SK-N-MC (cell line): ENCODE measurements at regions not wholly inside any gene's neighbourhood (a gene's known extent, or its start where the extent isn't known, plus 50 kb on each side); places are given as distances from the start of the nearest gene placed in this dataset.

Experiments used
- EZH2 ChIP-seq: fragments of 200-600 bp; sonication (generic); IDR thresholded peaks from one replicate; pipeline ENCODE4 v1.6.1; 2017; ENCODE audit warnings: antibody characterized with exemption
- FOXP2 ChIP-seq: optimal IDR thresholded peaks from 2 replicates; pipeline ENCODE3; 2011; ENCODE audit warnings: mild to moderate bottlenecking, moderate library complexity; ENCODE audit not compliant: insufficient read depth; ENCODE audit errors: extremely low read length, control extremely low read depth
- POLR2AphosphoS5 ChIP-seq: IDR thresholded peaks from 2 replicates; pipeline ENCODE4 v1.6.1; 2012; ENCODE audit warnings: mild to moderate bottlenecking, low read depth, low read length, borderline replicate concordance

DNA sequence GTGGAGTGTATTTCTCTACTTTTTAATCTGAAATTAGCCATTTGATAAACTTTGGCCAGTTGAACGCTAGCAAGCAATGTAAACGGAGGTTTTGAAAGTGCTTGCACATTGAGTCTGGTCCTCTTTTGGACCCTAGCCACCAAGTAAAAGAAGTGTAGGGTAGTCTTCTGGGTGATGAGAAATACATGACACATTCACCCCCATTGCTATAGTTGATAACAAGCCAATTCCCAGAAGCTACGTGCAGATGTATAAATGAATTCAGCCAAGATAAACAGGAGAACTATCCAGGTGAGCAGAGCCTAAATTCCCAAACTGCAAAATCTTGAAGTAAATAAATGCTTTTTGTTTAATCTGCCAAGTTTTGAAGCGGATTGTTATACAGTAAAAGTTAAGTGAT lies 965.4 kb upstream of the GRIA3 start:
- TF ChIP-seq FOXP2 (no peak), EZH2 (no peak), POLR2AphosphoS5 (no peak)
